ENCODE measurements at regions not wholly inside any gene's neighbourhood (a gene's known extent, or its start where the extent isn't known, plus 50 kb on each side); places are given as distances from the start of the nearest gene placed in this dataset.

- DNase-seq (no peak), ATAC-seq (replicated peaks in 1 of 4) (no peak)
- Histone ChIP-seq H3K27ac (ENCODE audit: low read length) (no peak overlapping the region), H3K36me3 (ENCODE audit: control insufficient read depth in 2 of 2, extremely low read depth in 1 of 2, insufficient read depth in 1 of 2, low read length in 1 of 2) (no peaks in the 10 kb centered on the region), H3K4me1 (ENCODE audit: control insufficient read depth in 1 of 2, extremely low read depth in 1 of 2, insufficient read depth in 2 of 2, low read length in 2 of 2) (no peaks in the 10 kb centered on the region), H3K4me3 (ENCODE audit: control insufficient read depth in 1 of 2, extremely low read depth in 1 of 2, low read length in 1 of 2) (no peak overlapping the region), H3K27me3 (replicated peaks in 1 of 2; ENCODE audit: control insufficient read depth in 2 of 2, extremely low read depth in 1 of 2, insufficient read depth in 2 of 2, low read length in 1 of 2) (no peaks in the 10 kb centered on the region), H3K9me3 (no peaks in the 10 kb centered on the region)
- Mint-ChIP-seq H3K4me3 (no peak overlapping the region), H3K9me3 (peaks cover 4 to 32% (median 14%) of the 10 kb centered on the region in 3 donors), H3K27ac (no peak overlapping the region), H3K36me3 (no peaks in the 10 kb centered on the region), H3K4me1 (no peaks in the 10 kb centered on the region), H3K27me3 (no peaks in the 10 kb centered on the region)
- WGBS (ENCODE audit: insufficient coverage), result no CpG with 5 or more reads among the region's 2 CpGs
- ChIA-PET CTCF (no interaction called here), POLR2A (no interaction called here)
These were observed 659.0 kb upstream of the TBX3 start for GRCh38 chr12:115343008-115343407.

- H3K9me3 Mint-ChIP-seq, result peaks cover 4 to 32% (median 16%) of the 10 kb centered on the region in 3 donors
- no peaks in the 10 kb centered on the region for H3K36me3 ChIP-seq (ENCODE audit: control insufficient read depth in 2 of 2, extremely low read depth in 1 of 2, insufficient read depth in 1 of 2, low read length in 1 of 2)
- ChIA-PET POLR2A (no interaction called here), CTCF (no interaction called here)
- no peaks in the 10 kb centered on the region for H3K4me1 ChIP-seq (ENCODE audit: control insufficient read depth in 1 of 2, extremely low read depth in 1 of 2, insufficient read depth in 2 of 2, low read length in 2 of 2)
- H3K27me3 ChIP-seq (replicated peaks in 1 of 2; ENCODE audit: control insufficient read depth in 2 of 2, extremely low read depth in 1 of 2, insufficient read depth in 2 of 2, low read length in 1 of 2), result no peaks in the 10 kb centered on the region
- 50% methylated on average over 2 of the region's 6 CpGs for WGBS (ENCODE audit: insufficient coverage)
- no peak overlapping the region for H3K4me3 ChIP-seq (ENCODE audit: control insufficient read depth in 1 of 2, extremely low read depth in 1 of 2, low read length in 1 of 2)
- H3K9me3 ChIP-seq, result no peaks in the 10 kb centered on the region
- no peaks in the 10 kb centered on the region for H3K36me3 Mint-ChIP-seq
- DNase-seq (no peak), ATAC-seq (replicated peaks in 1 of 4) (no peak)
- no peak overlapping the region for H3K27ac Mint-ChIP-seq
- H3K4me3 Mint-ChIP-seq, result no peak overlapping the region
- no peak overlapping the region for H3K27ac ChIP-seq (ENCODE audit: low read length)
- H3K4me1 Mint-ChIP-seq, result no peaks in the 10 kb centered on the region
- no peaks in the 10 kb centered on the region for H3K27me3 Mint-ChIP-seq
These were observed 657.5 kb upstream of the TBX3 start for GRCh38 chr12:115341442-115341841.

GRCh38 chr12:115338566-115339294, 654.8 kb upstream of the TBX3 start:
- POLR2A ChIA-PET, result no interaction called here
- Histone ChIP-seq H3K4me1 (ENCODE audit: control insufficient read depth in 1 of 2, extremely low read depth in 1 of 2, insufficient read depth in 2 of 2, low read length in 2 of 2) (no peaks in the 10 kb centered on the region), H3K27me3 (replicated peaks in 1 of 2; ENCODE audit: control insufficient read depth in 2 of 2, extremely low read depth in 1 of 2, insufficient read depth in 2 of 2, low read length in 1 of 2) (no peaks in the 10 kb centered on the region), H3K36me3 (ENCODE audit: control insufficient read depth in 2 of 2, extremely low read depth in 1 of 2, insufficient read depth in 1 of 2, low read length in 1 of 2) (no peaks in the 10 kb centered on the region), H3K27ac (ENCODE audit: low read length) (no peak overlapping the region), H3K4me3 (ENCODE audit: control insufficient read depth in 1 of 2, extremely low read depth in 1 of 2, low read length in 1 of 2) (no peak overlapping the region), H3K9me3 (no peaks in the 10 kb centered on the region)
- Mint-ChIP-seq H3K4me1 (no peaks in the 10 kb centered on the region), H3K27me3 (peaks cover 3 to 4% of the 10 kb centered on the region in 2 donors), H3K27ac (no peak overlapping the region), H3K36me3 (no peaks in the 10 kb centered on the region), H3K4me3 (no peak overlapping the region), H3K9me3 (peaks cover 9 to 21% (median 12%) of the 10 kb centered on the region in 3 donors)
- CTCF ChIA-PET, result no interaction called here
- DNase-seq, result no peak
- WGBS (ENCODE audit: insufficient coverage), result 79% methylated on average over 4 of the region's 9 CpGs
- ATAC-seq (replicated peaks in 1 of 4), result no peak

- WGBS (ENCODE audit: insufficient coverage), result 72% methylated on average over 10 of the region's 12 CpGs
- H3K36me3 ChIP-seq (ENCODE audit: control insufficient read depth in 2 of 2, extremely low read depth in 1 of 2, insufficient read depth in 1 of 2, low read length in 1 of 2), result no peaks in the 10 kb centered on the region
- H3K4me3 ChIP-seq (ENCODE audit: control insufficient read depth in 1 of 2, extremely low read depth in 1 of 2, low read length in 1 of 2), result no peak overlapping the region
- no peak for ATAC-seq (replicated peaks in 1 of 4)
- H3K9me3 Mint-ChIP-seq, result peaks cover 9 to 16% (median 11%) of the 10 kb centered on the region in 3 donors
- ChIA-PET CTCF (no interaction called here), POLR2A (no interaction called here)
- H3K27ac Mint-ChIP-seq, result no peak overlapping the region
- no peak for DNase-seq
- H3K9me3 ChIP-seq, result no peaks in the 10 kb centered on the region
- no peak overlapping the region for H3K27ac ChIP-seq (ENCODE audit: low read length)
- no peaks in the 10 kb centered on the region for H3K27me3 ChIP-seq (replicated peaks in 1 of 2; ENCODE audit: control insufficient read depth in 2 of 2, extremely low read depth in 1 of 2, insufficient read depth in 2 of 2, low read length in 1 of 2)
- peaks cover 4% of the 10 kb centered on the region in 2 donors for H3K27me3 Mint-ChIP-seq
- H3K36me3 Mint-ChIP-seq, result no peaks in the 10 kb centered on the region
- no peak overlapping the region for H3K4me3 Mint-ChIP-seq
- H3K4me1 ChIP-seq (ENCODE audit: control insufficient read depth in 1 of 2, extremely low read depth in 1 of 2, insufficient read depth in 2 of 2, low read length in 2 of 2), result no peaks in the 10 kb centered on the region
- H3K4me1 Mint-ChIP-seq, result no peaks in the 10 kb centered on the region
These were observed 653.9 kb upstream of the TBX3 start for GRCh38 chr12:115337693-115338543.

GRCh38 chr12:115336506-115336905, 652.5 kb upstream of the TBX3 start:
- Mint-ChIP-seq H3K4me1 (no peaks in the 10 kb centered on the region), H3K36me3 (no peaks in the 10 kb centered on the region), H3K4me3 (no peak overlapping the region), H3K27ac (no peak overlapping the region), H3K27me3 (peaks cover 4% of the 10 kb centered on the region in 2 donors), H3K9me3 (peaks cover 2 to 9% (median 6%) of the 10 kb centered on the region in 3 donors)
- ChIA-PET POLR2A (no interaction called here), CTCF (no interaction called here)
- WGBS (ENCODE audit: insufficient coverage), result no CpG with 5 or more reads among the region's 3 CpGs
- Histone ChIP-seq H3K27me3 (replicated peaks in 1 of 2; ENCODE audit: control insufficient read depth in 2 of 2, extremely low read depth in 1 of 2, insufficient read depth in 2 of 2, low read length in 1 of 2) (no peaks in the 10 kb centered on the region), H3K4me3 (ENCODE audit: control insufficient read depth in 1 of 2, extremely low read depth in 1 of 2, low read length in 1 of 2) (no peak overlapping the region), H3K9me3 (no peaks in the 10 kb centered on the region), H3K4me1 (ENCODE audit: control insufficient read depth in 1 of 2, extremely low read depth in 1 of 2, insufficient read depth in 2 of 2, low read length in 2 of 2) (no peaks in the 10 kb centered on the region), H3K27ac (ENCODE audit: low read length) (no peak overlapping the region), H3K36me3 (ENCODE audit: control insufficient read depth in 2 of 2, extremely low read depth in 1 of 2, insufficient read depth in 1 of 2, low read length in 1 of 2) (no peaks in the 10 kb centered on the region)
- no peak for DNase-seq
- ATAC-seq (replicated peaks in 1 of 4), result no peak

GRCh38 chr12:115335594-115335993, 651.6 kb upstream of the TBX3 start:
- ChIA-PET CTCF (interaction anchor here in 1 of 2 donors (0.6 kb wide), 1 partner anchor 146 kb away, joined by 15 read pairs; no protein-coding TSS in a partner anchor), POLR2A (no interaction called here)
- Histone ChIP-seq H3K36me3 (ENCODE audit: control insufficient read depth in 2 of 2, extremely low read depth in 1 of 2, insufficient read depth in 1 of 2, low read length in 1 of 2) (no peaks in the 10 kb centered on the region), H3K4me1 (ENCODE audit: control insufficient read depth in 1 of 2, extremely low read depth in 1 of 2, insufficient read depth in 2 of 2, low read length in 2 of 2) (no peaks in the 10 kb centered on the region), H3K27me3 (replicated peaks in 1 of 2; ENCODE audit: control insufficient read depth in 2 of 2, extremely low read depth in 1 of 2, insufficient read depth in 2 of 2, low read length in 1 of 2) (no peaks in the 10 kb centered on the region), H3K4me3 (ENCODE audit: control insufficient read depth in 1 of 2, extremely low read depth in 1 of 2, low read length in 1 of 2) (no peak overlapping the region), H3K27ac (ENCODE audit: low read length) (no peak overlapping the region), H3K9me3 (no peaks in the 10 kb centered on the region)
- DNase-seq, result no peak
- Mint-ChIP-seq H3K9me3 (peaks cover 0 to 9% (median 2%) of the 10 kb centered on the region in 3 donors), H3K36me3 (no peaks in the 10 kb centered on the region), H3K4me1 (no peaks in the 10 kb centered on the region), H3K27me3 (peaks cover 4% of the 10 kb centered on the region in 2 donors), H3K4me3 (no peak overlapping the region), H3K27ac (no peak overlapping the region)
- 63% methylated on average over 6 of the region's 9 CpGs for WGBS (ENCODE audit: insufficient coverage)
- ATAC-seq (replicated peaks in 1 of 4), result no peak
